Ishikawa (cell line): ENCODE measurements at regions not wholly inside any gene's neighbourhood (a gene's known extent, or its start where the extent isn't known, plus 50 kb on each side); places are given as distances from the start of the nearest gene placed in this dataset.

Source experiments
- CEBPB ChIP-seq: IDR thresholded peaks from 2 replicates; pipeline ENCODE4 v1.6.1; 2012
- CREB1 ChIP-seq: IDR thresholded peaks from 2 replicates; pipeline ENCODE4 v1.6.1; 2012; ENCODE audit warnings: low read depth
- EGR1 ChIP-seq: IDR thresholded peaks from 2 replicates; pipeline ENCODE4 v1.6.1; 2012
- EP300 ChIP-seq: IDR thresholded peaks from 2 replicates; pipeline ENCODE4 v1.6.1; 2012; ENCODE audit warnings: borderline replicate concordance
- FOXM1 ChIP-seq: IDR thresholded peaks from 2 replicates; pipeline ENCODE4 v1.6.1; 2012; ENCODE audit warnings: low read depth, borderline replicate concordance
- MAX ChIP-seq: IDR thresholded peaks from 2 replicates; pipeline ENCODE4 v1.6.1; 2012
- NFIC ChIP-seq: IDR thresholded peaks from 2 replicates; pipeline ENCODE4 v1.6.1; 2012
- RAD21 ChIP-seq: IDR thresholded peaks from 2 replicates; pipeline ENCODE4 v1.6.1; 2012; ENCODE audit warnings: low read depth
- REST ChIP-seq: IDR thresholded peaks from 2 replicates; pipeline ENCODE4 v1.6.1; 2012; ENCODE audit warnings: low read depth, mild to moderate bottlenecking
- TAF1 ChIP-seq: IDR thresholded peaks from 2 replicates; pipeline ENCODE4 v1.6.1; 2012; ENCODE audit warnings: low read depth, mild to moderate bottlenecking
- TCF12 ChIP-seq: IDR thresholded peaks from 2 replicates; pipeline ENCODE4 v1.6.1; 2012; ENCODE audit warnings: low read depth
- YY1 ChIP-seq: IDR thresholded peaks from 2 replicates; pipeline ENCODE4 v1.6.1; 2012; ENCODE audit warnings: low read depth
- ZBTB7A ChIP-seq: IDR thresholded peaks from 2 replicates; pipeline ENCODE4 v1.6.1; 2012; ENCODE audit warnings: low read depth

DNA sequence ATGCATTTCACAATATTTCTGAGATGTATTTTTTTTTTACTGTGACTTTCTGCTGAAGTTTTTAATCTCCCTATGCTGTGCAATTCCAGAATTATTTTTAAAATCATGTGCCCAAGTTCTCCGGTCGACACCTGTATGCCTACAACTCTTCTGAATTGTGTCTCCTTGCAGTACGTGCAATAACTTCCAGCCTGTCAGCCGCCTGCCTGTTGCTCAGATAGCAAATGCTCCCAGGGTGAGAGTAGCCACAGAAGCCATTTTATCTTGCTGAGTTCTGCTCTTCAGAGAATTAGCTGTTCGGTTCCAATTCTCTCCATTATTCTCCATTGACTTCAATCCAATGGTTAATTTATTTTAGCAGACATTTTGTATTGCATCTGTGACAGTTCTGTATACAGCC, 188.3 kb downstream of the CDC14C start:
- TF ChIP-seq REST, result no peak
- TF ChIP-seq TAF1, result no peak
- no peak for TF ChIP-seq TCF12
- TF ChIP-seq ZBTB7A, result no peak
- no peak for TF ChIP-seq EGR1
- TF ChIP-seq CEBPB, result no peak
- TF ChIP-seq CREB1, result no peak
- TF ChIP-seq EP300, result no peak
- TF ChIP-seq RAD21, result no peak
- TF ChIP-seq MAX, result no peak
- TF ChIP-seq NFIC, result no peak
- no peak for TF ChIP-seq YY1
- TF ChIP-seq FOXM1, result no peak
